Thoracic aorta (tissue), 2 donors: ENCODE measurements at regions not wholly inside any gene's neighbourhood (a gene's known extent, or its start where the extent isn't known, plus 50 kb on each side); places are given as distances from the start of the nearest gene placed in this dataset.

Experiments
- ATAC-seq: fragments of 150-250 bp; one replicate; pipeline ENCODE4 v1.8.0; 2017; ENCODE audit warnings: low read depth; ENCODE audit not compliant: insufficient number of reproducible peaks, low FRiP score
- DNase-seq: peaks from one replicate; pipeline ENCODE4 v3.0.0-alpha.2; 2020; ENCODE audit warnings: low spot score
- H3K27ac ChIP-seq, 2 donors: fragments of 200-600 bp; sonication (generic); 1 replicate in 1 of 2; 2 replicates in 1 of 2; pipeline ENCODE4 v1.5.1; 2016; ENCODE audit warnings: mild to moderate bottlenecking in 2 of 2, moderate library complexity in 2 of 2
- H3K27me3 ChIP-seq: fragments of 200-600 bp; sonication (generic); replicated peaks from 2 replicates; pipeline ENCODE4 v1.6.0; 2016; ENCODE audit warnings: mild to moderate bottlenecking; ENCODE audit not compliant: insufficient read depth
- H3K36me3 ChIP-seq: fragments of 200-600 bp; sonication (generic); one replicate; pipeline ENCODE4 v1.5.1; 2016
- H3K4me1 ChIP-seq, 2 donors: fragments of 200-600 bp; sonication (generic); 1 replicate in 1 of 2; 2 replicates in 1 of 2; pipeline versions ENCODE4 v1.5.1 to v1.6.0; 2016; ENCODE audit warnings: low read depth in 2 of 2, mild to moderate bottlenecking in 1 of 2; ENCODE audit not compliant: control insufficient read depth in 1 of 2
- H3K4me3 ChIP-seq: fragments of 200-600 bp; sonication (generic); 2 replicates; pipeline ENCODE4 v1.5.1; 2016; ENCODE audit warnings: mild to moderate bottlenecking
- H3K9me3 ChIP-seq: fragments of 200-600 bp; sonication (generic); 2 replicates; pipeline ENCODE4 v1.5.1; 2016
- TF ChIP-seq, protein P1 (sequence below): fragments of 200-600 bp; sonication (generic); IDR thresholded peaks from one replicate; pipeline ENCODE4 v1.5.1; 2019; ENCODE audit warnings: antibody characterized with exemption

DNA sequence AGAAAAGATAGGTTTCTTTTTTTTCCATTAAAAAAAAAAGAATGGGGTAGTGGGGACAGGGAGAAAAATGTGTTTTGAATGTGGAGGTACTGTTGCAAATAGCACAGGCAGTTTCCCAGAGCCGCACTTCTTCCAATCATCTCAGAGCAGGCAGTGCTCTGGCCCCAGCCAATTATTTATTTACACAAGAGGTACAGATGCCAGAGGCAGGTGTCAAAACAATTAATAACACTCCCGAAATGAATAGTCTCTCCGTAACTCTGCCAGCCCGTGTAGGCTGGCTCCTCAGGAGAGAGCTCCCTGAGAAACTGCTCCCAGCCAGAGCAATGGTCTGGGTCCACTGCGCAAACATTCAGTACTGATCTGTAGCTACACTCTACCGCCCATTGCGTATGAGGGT, 130.8 kb upstream of the IL1RAPL2 start:
- Histone ChIP-seq H3K4me3 (no peak overlapping the region), H3K9me3 (no peaks in the 10 kb centered on the region)
- ATAC-seq = no peak

DNA sequence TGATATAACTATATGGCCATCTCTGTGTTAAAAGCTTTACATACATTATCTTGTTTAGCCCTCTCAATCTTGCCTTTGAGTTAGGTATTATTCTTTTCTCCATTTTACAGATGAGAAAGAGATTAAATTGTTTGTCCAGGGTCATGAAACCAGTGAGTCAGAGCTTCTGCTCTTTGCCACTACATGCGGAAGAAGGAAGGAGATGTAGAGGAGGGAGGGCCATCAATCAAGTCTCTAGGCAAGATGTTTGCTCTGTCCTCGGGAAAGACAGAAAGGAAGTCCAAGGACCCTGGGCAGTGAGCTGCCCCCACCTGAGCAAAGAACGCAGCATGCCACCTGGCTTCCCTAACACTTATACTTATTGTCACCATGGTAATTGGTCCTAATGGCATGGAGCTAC, 133.7 kb upstream of the IL1RAPL2 start:
- Histone ChIP-seq H3K4me3 (no peak overlapping the region), H3K4me1 (no peaks in the 10 kb centered on the region), H3K36me3 (no peaks in the 10 kb centered on the region), H3K9me3 (no peaks in the 10 kb centered on the region), H3K27ac (no peak overlapping the region), H3K27me3 (no peaks in the 10 kb centered on the region)
- ATAC-seq = no peak
- no peak for DNase-seq
- TF ChIP-seq, protein P1, sequence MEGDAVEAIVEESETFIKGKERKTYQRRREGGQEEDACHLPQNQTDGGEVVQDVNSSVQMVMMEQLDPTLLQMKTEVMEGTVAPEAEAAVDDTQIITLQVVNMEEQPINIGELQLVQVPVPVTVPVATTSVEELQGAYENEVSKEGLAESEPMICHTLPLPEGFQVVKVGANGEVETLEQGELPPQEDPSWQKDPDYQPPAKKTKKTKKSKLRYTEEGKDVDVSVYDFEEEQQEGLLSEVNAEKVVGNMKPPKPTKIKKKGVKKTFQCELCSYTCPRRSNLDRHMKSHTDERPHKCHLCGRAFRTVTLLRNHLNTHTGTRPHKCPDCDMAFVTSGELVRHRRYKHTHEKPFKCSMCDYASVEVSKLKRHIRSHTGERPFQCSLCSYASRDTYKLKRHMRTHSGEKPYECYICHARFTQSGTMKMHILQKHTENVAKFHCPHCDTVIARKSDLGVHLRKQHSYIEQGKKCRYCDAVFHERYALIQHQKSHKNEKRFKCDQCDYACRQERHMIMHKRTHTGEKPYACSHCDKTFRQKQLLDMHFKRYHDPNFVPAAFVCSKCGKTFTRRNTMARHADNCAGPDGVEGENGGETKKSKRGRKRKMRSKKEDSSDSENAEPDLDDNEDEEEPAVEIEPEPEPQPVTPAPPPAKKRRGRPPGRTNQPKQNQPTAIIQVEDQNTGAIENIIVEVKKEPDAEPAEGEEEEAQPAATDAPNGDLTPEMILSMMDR = no peak

More for the DNA sequence above, 130.8 kb upstream of the IL1RAPL2 start:
- TF ChIP-seq, protein P1 = no peak
- no peaks in the 10 kb centered on the region for H3K4me1 ChIP-seq
- no peaks in the 10 kb centered on the region for H3K27me3 ChIP-seq
- DNase-seq = no peak
- no peaks in the 10 kb centered on the region for H3K36me3 ChIP-seq
- H3K27ac ChIP-seq = no peak overlapping the region

DNA sequence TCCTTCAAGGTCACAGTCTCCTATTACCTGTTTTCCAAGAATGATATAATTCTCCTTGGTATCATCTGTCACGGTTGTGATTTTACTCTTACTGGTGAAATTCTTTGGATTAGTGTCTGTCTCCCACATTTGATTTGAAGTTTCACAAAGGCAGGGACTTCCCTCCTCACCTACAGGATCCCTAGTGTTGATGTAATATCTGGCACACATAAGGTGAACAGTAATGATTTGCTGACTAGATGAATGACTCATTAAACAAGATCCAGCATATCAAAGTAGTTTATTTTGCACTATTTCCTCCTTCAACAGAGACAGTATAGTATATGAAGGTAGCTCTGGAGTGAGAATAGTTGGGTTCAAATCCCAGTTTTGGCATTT, 135.3 kb upstream of the IL1RAPL2 start:
- Histone ChIP-seq H3K27ac (no peak overlapping the region), H3K4me3 (no peak overlapping the region), H3K9me3 (no peaks in the 10 kb centered on the region), H3K27me3 (no peaks in the 10 kb centered on the region), H3K4me1 (no peaks in the 10 kb centered on the region), H3K36me3 (no peaks in the 10 kb centered on the region)
- DNase-seq (no peak), ATAC-seq (no peak)
- TF ChIP-seq, protein P1 = no peak

DNA sequence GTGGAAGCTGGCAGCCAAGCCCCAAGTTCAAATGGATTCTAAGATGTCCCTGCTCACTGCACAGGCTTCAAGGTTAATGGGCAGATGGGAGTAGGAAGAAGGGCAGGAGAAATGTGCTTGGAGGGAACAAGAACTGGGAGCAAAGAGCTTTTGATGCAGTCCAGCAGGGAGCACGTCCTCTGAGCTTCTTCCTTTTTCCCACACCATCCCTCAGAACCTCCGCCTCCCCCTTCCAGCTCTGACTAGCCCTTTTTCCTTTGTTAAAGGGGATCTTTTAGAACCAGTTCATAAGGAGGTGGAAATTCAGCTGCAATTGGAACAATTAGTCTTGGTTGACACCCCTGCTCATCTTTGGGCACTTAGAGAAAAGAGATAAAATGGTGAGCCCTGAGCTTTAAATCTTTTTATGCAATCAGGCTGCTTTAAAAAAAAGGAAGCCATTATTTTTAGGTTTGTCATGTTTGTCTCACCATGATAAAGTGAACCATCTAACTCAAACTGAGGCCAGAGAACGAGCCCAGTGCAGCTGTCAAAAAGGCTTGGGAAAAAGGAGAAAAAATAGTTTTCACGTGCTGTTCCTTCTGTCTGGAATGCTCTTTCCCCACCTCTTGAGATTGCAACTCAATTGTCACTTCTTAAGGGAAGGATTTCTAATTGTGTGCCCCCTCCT, 135.8 kb upstream of the IL1RAPL2 start:
- H3K9me3 ChIP-seq = no peaks in the 10 kb centered on the region
- TF ChIP-seq, protein P1 = no peak
- no peaks in the 10 kb centered on the region for H3K4me1 ChIP-seq
- no peak for DNase-seq
- H3K36me3 ChIP-seq = no peaks in the 10 kb centered on the region
- no peak overlapping the region for H3K4me3 ChIP-seq
- H3K27ac ChIP-seq = no peak overlapping the region
- H3K27me3 ChIP-seq = no peaks in the 10 kb centered on the region
- ATAC-seq = no peak

DNA sequence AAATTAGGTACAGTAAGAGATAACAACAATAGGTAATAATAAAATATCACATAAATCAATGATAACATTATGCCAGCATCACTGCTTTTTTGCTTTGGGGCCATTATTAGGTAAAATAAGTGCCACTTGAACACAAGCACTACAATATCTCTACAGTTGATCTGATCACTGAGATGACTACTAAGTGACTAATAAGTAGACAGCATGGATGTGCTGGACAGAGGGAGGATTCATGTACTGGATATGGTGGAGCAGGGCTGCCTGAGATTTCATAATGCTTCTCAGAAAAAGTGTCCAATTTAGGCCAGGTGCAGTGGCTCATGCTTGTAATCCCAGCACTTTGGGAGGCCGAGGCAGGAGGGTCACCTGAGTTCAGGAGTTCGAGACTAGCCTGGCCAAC, 137.8 kb upstream of the IL1RAPL2 start:
- DNase-seq (no peak), ATAC-seq (no peak)
- TF ChIP-seq, protein P1 = no peak
- Histone ChIP-seq H3K4me1 (no peaks in the 10 kb centered on the region), H3K4me3 (no peak overlapping the region), H3K36me3 (no peaks in the 10 kb centered on the region), H3K9me3 (no peaks in the 10 kb centered on the region), H3K27ac (no peak overlapping the region), H3K27me3 (no peaks in the 10 kb centered on the region)
